Pancreas (tissue), 10 donors: ENCODE measurements at regions not wholly inside any gene's neighbourhood (a gene's known extent, or its start where the extent isn't known, plus 50 kb on each side); places are given as distances from the start of the nearest gene placed in this dataset.

Experiments
- ATAC-seq, 4 donors: fragments of 200-7000 bp; cut with Tn5 transposase; one replicate each; pipeline versions ENCODE4 v1.8.0 to v1.9.1; 2020; ENCODE audit warnings: mild to moderate bottlenecking in 4 of 4, moderate library complexity in 4 of 4
- DNase-seq, 6 donors: peaks; one replicate each; pipeline ENCODE4 v3.0.0-alpha.2; 2020
- FAIRE-seq: peaks from 2 replicates; lab custom pipeline; 2012; peaks lifted over from hg19 to GRCh38; lab: Jason Lieb, UNC
- H3K27ac ChIP-seq, 4 donors: fragments of 200-600 bp; sonication (generic); 1 replicate in 3 of 4; 2 replicates in 1 of 4; pipeline versions ENCODE4 v1.5.0 to v1.8.0; 2020
- H3K27me3 ChIP-seq, 4 donors: fragments of 200-600 bp; one replicate each; pipeline ENCODE4 v1.8.0; 2021
- H3K36me3 ChIP-seq, 3 donors: fragments of 200-600 bp; sonication (generic) in 1 of 3; one replicate each; pipeline versions ENCODE4 v1.5.0 to v1.8.0; 2020 to 2021
- H3K4me1 ChIP-seq, 3 donors: fragments of 200-600 bp; one replicate each; pipeline ENCODE4 v1.8.0; 2021
- H3K4me3 ChIP-seq, 4 donors: fragments of 200-600 bp; sonication (generic) in 2 of 4; one replicate each; pipeline versions ENCODE4 v1.5.0 to v1.8.0; 2020 to 2021
- H3K9me3 ChIP-seq, 4 donors: fragments of 200-600 bp; one replicate each; pipeline ENCODE4 v1.8.0; 2021
- CTCF ChIP-seq, 4 donors: fragments of 200-600 bp; sonication (generic) in 3 of 4; IDR thresholded peaks; one replicate each; pipeline versions ENCODE4 v1.5.0 to v1.8.0; 2021; ENCODE audit warnings: antibody characterized with exemption in 4 of 4
- WGBS, 2 donors: extraction: QIAGEN DNeasy Blood & Tissue Kit; methylation state at CpG; one replicate each; pipeline ENCODE4 v1.1.7; 2013; 5-methylcytosine and 5-hydroxymethylcytosine counted together
- intact Hi-C, 3 donors: fragments of 100-400 bp; cut with DNase I; formaldehyde crosslinking; loops; one replicate each; pipeline versions ENCODE4 v1.11.1 to v1.14.2; 2022
- donor health status: healthy with polysubstance abuse.
- donor health status: DM: no; HTN: no; CAD: no; lungs with moderate emphysema.
- donor health status: DM: no; HTN: no; CAD: no.
- donor health status: control.
- donor health status: control.
- donor health status: Bipolar disorder and iron deficiency.
- donor health status: DM: yes; HTN: yes; CAD: no.
- donor health status: DM: no; HTN: no; CAD: no.
- donor health status: DM: no; HTN: no; CAD: no.
- donor health status: DM: yes; HTN: yes; CAD: no.

DNA sequence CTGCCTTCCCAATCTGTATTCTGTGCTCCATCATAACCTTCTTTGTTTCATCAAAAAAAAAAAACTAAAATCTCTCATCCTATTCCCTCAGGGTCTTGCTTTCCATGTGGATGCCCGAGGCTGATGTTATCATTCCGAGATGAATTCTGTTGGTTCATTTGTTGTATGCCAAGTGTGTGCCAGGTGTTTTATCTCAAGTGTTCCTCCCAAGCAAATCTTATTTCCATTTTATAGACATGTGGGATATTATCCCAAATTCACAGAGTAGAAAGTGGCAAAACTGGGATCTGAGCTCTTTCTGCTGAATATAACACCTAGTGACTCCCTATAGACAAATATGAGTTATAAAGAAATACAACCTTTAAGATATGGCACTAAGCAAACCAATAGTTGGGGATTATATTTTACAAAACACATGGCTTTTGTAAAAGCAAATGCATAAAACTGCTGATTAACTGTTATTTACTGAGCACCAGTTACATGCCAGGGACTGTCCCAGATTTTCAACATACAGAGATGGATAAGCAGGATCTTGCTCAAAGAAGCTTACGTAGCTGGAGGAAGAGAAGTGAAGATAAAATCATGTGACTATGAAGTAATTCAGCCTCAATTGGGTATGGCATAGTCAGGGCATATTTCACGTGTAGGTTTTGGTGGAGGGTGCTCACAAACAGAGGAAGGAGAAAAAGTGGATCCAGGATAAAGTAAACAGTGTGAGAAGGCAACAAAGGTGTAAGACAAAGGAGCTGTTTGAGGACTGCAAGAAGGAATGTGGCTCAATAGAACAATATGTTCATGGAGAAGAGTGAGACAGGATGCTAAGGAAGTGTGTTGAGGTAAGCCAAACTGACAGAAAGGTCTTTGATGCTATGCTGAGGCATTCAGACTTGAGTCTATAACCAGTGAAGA lies 143.3 kb upstream of the ADAMTSL1 start:
- Histone ChIP-seq H3K4me3 (no peak overlapping the region), H3K27ac (no peak overlapping the region), H3K4me1 (peaks cover 0 to 7% (median 0%) of the 10 kb centered on the region in 3 donors), H3K36me3 (no peaks in the 10 kb centered on the region), H3K27me3 (no peaks in the 10 kb centered on the region), H3K9me3 (no peaks in the 10 kb centered on the region)
- TF ChIP-seq CTCF (IDR thresholded peaks at IDR 0.05), result no peak
- FAIRE-seq, result no peak
- intact Hi-C loops, result no loop called here
- WGBS, 2 donors, result 58 to 60% methylated on average over 4 of the region's 4 CpGs
- ATAC-seq, result no peak
- no peak for DNase-seq

DNA sequence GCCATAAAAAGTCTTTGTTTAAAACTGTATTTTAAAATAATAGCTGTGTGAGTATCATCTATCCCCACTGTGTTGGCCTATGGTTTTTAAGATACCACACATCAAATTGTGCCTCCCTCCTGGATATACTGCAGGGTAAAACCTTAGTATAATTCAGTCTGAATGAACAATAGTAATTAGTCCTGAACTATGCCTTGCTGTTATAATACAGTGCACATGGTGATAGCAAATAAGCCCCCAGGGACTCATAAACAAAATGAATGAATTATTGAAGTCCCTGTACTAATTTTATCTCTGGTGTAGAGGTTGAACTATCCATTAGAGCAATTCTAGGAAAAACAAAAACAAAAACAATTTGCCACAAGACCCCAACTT lies 142.7 kb upstream of the ADAMTSL1 start:
- no peaks in the 10 kb centered on the region for H3K36me3 ChIP-seq
- FAIRE-seq (no peak), DNase-seq (no peak), ATAC-seq (no peak)
- H3K9me3 ChIP-seq, result no peaks in the 10 kb centered on the region
- intact Hi-C loops, result no loop called here
- H3K27ac ChIP-seq, result no peak overlapping the region
- H3K4me3 ChIP-seq, result no peak overlapping the region
- peaks cover 0 to 7% (median 0%) of the 10 kb centered on the region in 3 donors for H3K4me1 ChIP-seq
- H3K27me3 ChIP-seq, result no peaks in the 10 kb centered on the region
- no peak for TF ChIP-seq CTCF (IDR thresholded peaks at IDR 0.05)

- DNase-seq (no peak), ATAC-seq (peak in 1 of 4 donors; percentile 34), FAIRE-seq (no peak)
- TF ChIP-seq CTCF (IDR thresholded peaks at IDR 0.05), result no peak
- Histone ChIP-seq H3K27me3 (no peaks in the 10 kb centered on the region), H3K36me3 (no peaks in the 10 kb centered on the region), H3K9me3 (no peaks in the 10 kb centered on the region), H3K27ac (no peak overlapping the region), H3K4me3 (no peak overlapping the region), H3K4me1 (peaks cover 0 to 7% (median 0%) of the 10 kb centered on the region in 3 donors)
- intact Hi-C loops, result no loop called here
- WGBS, 2 donors, result 8 to 15% methylated on average over 1 of the region's 1 CpG
These were observed 142.1 kb upstream of the ADAMTSL1 start for GRCh38 chr9:18331808-18332209.

- TF ChIP-seq CTCF (IDR thresholded peaks at IDR 0.05), result no peak
- WGBS, 2 donors, result 50 to 63% methylated on average over 2 of the region's 2 CpGs
- peaks cover 0 to 7% (median 0%) of the 10 kb centered on the region in 3 donors for H3K4me1 ChIP-seq
- no peak overlapping the region for H3K4me3 ChIP-seq
- no peak overlapping the region for H3K27ac ChIP-seq
- no peak for ATAC-seq
- intact Hi-C loops, result no loop called here
- no peaks in the 10 kb centered on the region for H3K9me3 ChIP-seq
- no peak for DNase-seq
- no peaks in the 10 kb centered on the region for H3K27me3 ChIP-seq
- FAIRE-seq, result no peak
- H3K36me3 ChIP-seq, result no peaks in the 10 kb centered on the region
These were observed 140.8 kb upstream of the ADAMTSL1 start for GRCh38 chr9:18333157-18333556.

DNA sequence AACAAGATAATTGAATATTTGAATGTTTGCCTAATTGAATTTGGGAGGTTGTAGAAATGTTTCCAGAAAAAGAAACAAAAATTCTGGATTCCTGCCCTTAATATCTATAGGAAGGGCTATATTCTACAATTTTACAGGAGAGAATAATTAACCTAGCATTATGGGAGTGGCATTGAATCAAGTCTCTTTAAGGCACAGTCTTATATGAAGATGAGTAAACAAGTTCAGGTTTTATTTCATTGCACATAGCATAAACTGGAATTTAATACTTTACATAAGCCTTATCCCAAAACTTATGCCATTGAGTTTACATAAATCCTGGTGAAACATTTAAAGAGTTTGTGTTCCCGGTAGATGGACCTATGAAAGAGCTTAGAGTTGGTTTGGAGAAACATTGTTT lies 138.1 kb upstream of the ADAMTSL1 start:
- no peaks in the 10 kb centered on the region for H3K27me3 ChIP-seq
- ATAC-seq (no peak), FAIRE-seq (no peak), DNase-seq (no peak)
- H3K27ac ChIP-seq, result no peak overlapping the region
- intact Hi-C loops, result no loop called here
- H3K4me1 ChIP-seq, result peaks cover 0 to 7% (median 0%) of the 10 kb centered on the region in 3 donors
- H3K9me3 ChIP-seq, result no peaks in the 10 kb centered on the region
- no peak for TF ChIP-seq CTCF (IDR thresholded peaks at IDR 0.05)
- 84 to 90% methylated on average over 1 of the region's 1 CpG for WGBS, 2 donors
- H3K36me3 ChIP-seq, result no peaks in the 10 kb centered on the region
- no peak overlapping the region for H3K4me3 ChIP-seq
